NCI-H526 (cell line): ENCODE measurements at regions not wholly inside any gene's neighbourhood (a gene's known extent, or its start where the extent isn't known, plus 50 kb on each side); places are given as distances from the start of the nearest gene placed in this dataset.
A peak's percentile ranks its signal among the peaks of the same experiment; 100 is the strongest.

Source experiments
- DNase-seq, 2 experiments: peaks; one replicate each; lab custom pipeline; 2025; lab: John Stamatoyannopoulos, UW

DNA sequence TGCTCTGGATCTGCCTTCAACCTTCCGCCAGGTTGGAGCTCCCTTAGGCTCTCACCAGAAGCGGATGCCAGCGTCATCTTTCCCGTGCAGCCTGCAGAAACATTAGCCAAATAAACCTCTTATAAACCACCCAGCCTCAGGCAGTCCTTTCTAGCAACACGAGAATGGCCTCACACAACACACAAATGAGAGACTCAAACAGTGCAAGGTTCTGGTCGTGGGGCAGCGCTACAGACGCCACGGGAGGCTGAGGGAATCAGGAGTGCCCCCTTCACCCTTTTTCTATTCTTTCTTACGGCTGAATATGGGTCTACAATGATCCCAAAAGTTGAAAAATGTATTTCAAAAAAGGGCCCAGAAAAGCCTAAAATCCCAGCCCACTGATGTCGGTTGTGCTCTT, 96.4 kb downstream of the FOXL3 start:
- DNase-seq: no peak

DNA sequence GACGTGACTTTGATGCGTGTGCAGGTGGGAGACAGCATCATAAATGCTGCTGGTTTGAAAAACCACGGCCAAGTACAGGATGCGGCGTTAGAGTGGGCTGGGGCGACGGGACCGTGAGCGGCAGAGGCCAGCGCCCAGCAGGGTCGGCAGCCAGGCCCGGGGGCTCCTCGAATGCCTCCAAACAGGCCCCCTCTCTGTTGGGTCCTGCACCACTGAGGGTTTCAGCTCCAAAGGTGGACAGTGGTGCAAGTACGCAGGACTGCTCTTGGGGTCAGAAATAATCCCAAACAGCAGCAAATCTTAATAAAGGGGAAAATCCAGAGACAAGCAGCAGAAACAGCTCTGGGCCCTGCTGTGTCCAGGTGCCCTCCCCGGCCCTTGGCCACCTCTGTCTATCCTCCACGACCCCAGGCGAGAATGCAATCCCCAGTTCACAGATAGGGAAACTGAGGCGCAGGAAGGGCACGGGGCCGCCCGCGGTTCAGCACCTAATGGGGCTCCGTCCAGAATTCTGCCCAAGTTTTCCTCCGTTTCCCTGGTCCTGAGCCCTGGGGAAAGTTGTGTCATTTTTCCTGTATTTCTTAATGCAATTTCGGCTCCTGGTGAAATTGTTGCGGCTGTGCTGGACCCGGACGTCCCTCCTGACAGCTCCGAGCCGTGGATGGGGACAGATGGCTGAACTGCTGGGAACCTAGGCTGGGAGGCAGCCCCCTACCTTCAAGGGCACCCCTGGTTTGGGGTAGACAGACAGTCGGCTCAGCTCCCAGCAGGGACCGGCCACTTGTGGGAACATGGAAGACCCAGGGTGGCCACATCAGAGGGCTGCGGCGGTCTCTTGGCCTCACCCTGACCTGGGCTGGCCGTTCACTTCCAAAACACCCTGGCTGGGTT, 97.4 kb downstream of the FOXL3 start:
- no peak for DNase-seq

DNA sequence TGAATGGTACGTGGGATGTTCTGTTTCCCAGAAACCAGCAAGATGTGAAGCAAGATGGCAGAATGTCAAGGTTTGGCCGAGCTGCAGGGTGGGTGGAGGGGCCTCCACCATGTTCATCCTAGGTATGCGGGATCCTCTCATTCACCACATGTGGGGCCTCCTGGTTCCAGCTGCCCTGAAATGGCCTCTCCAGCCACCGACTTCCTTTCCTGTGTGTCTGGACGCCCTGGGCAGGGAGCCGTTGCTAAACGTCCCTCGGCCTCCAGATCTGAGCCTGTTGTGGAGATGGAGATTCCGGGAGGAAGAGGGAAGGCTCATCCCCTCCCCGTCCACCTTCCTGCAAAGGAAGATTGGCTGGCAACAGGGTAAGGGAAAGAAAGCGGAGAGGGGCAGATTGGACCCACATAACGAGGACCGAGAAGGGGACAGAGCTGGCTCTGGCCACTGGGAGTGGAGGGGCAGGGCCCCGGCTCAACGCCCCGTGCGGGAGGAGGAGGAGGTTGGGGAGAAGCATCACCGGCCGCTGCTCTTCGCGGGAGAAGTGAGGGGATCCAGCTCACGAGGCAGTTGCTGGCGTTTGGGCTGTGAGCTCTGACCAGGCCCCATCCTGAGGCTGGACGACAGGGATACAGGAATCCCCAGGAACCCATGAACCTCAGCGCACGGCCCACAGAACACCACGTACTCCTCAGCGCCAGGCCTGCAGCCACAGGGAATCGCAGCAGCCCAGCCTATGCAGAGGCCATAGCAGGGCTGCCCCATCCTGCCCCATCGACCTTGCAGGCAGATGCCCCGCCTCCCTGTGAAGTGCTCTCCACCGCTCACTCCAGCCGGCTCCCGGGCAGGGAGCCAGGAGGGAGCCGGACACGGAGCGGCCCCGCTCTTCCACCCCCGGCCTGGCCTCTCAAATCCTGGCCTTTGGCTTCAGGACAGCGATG, 98.3 kb downstream of the FOXL3 start:
- DNase-seq: no peak

DNA sequence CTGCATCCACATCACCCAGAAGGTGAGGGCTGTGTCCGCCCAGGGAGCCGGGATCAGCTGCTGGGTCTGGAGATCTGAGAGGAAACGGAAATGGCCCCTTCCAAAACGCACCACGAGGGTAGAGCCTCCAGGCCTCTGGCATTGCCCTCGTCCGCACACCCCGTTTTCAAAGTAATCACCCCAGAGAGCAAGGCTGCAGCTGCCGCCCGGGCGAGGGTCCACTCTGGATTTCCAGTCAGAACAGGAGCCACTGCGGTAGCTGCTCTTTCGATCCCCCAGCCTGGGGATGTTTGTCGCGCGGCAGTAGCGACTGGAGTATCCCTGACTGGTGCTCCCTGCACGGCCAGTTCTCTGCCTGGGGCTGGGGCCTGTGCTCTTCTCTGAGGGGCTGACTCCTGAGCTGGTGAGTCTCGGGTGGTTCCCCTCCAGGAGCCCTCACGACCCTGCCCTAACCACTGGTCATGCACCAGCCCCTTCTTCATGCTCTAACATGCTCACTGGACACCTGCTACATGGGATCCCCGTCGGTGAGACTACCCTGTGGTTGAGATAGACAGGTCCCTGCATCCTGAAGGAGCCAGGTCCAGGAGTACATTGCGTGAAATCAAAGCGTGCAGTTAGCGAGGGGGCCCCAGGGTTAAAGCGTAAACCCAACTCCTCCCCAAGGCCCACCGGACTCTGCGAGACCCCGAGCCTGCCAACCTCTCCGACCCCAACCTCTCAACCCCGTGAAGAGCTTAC, 99.2 kb downstream of the FOXL3 start:
- no peak for DNase-seq

DNA sequence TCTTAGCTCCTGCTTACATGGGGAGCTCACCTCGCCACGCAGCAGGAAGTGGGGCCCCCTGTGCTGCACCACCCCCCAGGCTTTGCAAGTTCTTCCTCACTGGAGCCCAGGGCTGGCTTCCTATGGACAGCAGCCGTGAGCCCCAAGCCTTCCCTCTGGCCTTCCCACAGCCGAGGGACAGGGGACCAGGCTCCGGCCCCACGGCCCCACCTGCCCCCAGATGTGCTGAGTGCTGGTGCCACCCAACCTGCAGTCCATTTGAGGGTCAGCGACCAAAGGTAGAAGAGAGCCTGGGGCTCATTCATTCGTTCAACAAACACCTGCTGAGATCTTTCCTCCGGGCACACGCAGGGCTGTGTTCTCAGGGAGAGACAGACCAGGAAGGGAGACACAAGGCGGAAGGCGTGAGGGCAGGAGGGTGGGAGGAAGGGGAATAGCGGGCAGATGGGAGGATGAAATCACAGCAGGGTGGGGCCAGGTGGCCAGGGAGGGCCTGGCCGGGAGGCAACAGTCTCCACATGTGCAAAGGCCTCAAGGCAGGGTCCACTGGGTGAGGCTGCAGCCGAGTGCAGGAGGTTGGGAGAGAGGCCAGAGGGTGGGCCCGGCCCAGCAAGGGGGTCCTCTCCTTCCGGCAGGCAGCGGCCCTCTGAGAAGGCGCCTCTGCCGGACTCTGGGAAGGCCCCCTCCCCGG, 100.1 kb downstream of the FOXL3 start:
- no peak for DNase-seq

DNA sequence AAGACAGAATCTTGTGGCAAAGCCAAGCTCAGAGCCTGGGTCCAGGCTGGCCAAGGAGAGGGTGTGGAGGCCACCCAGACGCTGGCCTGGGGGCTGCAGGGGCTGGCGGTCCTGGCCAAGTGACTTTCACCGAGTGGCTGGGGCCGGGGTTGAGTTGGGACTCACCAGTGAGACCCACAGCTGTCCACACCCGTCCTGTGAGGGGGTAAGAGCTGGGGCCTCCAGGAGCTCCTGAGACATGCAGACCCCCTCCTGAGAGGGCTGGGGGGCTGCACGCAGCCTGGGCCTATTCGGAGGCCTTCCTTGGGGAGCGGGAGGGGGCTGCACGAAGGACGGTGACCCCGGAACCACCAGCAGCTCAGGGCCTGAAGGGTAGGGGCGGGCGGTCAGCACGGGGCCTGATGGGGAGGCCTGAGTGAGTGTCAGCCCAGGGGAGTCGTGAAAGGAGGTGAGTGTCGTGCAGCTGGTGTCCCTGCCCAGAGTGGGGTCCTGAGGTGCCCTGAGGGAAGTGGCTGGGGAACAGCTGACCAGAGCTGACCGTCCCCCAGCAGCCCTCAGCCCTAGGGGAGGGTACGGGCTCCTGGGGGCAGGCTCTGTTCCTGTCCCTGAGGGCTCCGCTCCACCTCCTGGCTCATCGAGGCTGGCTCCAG, 100.9 kb downstream of the FOXL3 start:
- no peak for DNase-seq

DNA sequence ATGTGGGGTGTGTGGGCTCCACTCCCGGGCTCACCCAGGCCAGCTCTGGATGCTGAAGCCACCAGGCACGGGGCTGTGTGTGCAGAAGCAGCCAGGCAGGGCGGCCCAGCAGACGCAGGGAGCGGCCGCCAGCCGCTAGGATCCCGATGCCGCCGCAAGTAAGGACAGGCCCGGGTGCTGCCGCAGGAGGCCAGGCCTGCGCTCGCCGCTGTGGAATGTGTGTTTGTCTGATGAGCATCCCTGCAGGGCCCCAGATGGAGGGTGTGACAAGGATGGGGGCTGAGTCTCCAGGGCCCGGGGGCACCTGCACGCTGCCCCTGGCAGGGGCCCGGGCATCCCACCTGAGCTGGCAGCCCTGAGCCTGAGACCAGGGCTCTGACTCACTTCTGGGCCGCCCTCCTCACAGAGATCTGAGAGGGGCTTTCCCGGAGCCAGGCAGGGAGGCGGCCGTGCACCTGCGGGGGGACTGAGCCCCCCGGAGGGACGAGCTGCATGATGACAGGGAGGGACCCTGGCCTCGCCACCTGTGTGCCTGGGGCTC, 101.5 kb downstream of the FOXL3 start:
- peak in 1 of 2 experiments; percentile 49 for DNase-seq

DNA sequence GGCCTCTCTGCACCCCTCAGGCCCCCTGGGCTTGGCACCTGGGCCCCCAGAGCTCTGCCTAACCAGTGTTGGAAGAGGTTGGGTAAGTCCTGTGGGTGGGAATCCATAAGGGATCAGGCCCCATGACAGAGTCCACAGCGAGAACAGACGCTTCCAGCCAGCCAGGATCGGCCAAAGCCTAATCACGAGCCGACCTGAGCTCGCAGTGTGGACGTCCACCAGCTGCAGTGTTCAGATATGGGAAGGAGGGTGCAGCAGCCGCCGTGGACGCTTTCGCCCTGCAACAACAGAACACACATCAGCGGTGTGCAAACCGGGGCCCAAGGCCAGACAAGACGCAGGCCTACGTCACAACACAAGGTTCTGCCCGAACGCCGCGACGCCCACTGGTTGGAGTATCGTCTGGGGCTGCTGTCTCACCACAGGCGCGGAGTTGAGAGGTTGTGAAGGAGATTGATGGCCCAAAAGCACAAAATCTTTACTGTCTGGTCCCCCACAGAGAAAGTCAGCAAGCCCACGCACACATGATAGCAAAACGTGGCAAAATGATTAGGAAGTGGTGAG, 102.1 kb downstream of the FOXL3 start:
- DNase-seq: no peak

DNA sequence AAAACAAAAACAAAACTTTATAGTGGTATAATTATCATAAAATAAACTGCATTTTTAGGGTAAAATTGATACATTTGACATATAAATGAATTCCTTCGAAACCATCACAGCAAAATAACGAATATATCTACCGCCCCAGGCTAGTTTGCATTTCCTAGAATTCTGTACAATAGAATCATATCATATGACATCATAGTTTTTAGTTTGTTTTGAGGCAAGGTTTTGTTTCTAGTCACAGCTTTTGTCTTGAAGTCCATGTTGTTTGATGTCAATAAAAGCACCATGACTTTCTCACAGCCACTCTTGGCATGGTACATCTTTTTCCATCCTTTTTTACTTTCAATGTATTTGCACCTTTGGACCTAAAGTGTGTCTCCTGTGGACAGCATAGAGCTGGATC, 102.9 kb downstream of the FOXL3 start:
- DNase-seq: no peak

DNA sequence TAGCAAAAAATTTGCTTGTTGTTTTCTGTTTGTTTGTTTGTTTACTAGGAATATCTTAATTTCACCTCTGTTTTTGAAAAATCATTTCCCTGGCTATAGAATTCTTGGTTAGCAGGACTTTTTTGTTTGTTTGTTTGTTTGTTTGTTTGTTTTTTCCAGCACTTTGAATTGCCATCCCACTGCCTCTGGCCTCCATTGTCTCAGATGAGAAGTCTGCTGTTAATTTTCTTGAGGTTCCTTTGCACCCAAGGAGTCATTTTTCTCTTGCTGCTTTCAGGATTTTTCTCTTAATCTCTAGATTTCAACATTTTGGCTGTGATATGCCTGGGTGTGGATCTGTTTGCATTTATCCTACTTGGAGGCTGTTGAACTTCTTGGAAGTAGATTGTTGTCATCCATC, 105.7 kb downstream of the FOXL3 start:
- DNase-seq: no peak

DNA sequence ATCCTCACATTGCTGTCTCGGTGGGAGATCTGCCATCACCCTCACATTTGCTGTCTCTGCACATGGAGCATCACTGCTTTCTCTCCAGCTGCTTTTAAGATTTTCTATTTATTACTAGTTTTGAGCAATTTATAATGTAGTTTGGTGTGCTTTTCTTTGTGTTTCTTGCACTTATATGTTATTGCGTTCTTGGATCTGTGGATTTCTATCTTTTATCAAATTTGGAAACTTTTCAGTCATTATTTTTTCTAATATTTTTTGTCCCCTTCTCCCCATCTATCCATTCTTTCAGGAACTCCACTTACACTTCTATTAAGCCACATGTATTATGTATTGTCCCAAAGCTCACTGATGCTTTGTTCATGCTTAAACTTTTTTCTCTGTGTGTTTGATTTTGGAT, 108.9 kb downstream of the FOXL3 start:
- no peak for DNase-seq

DNA sequence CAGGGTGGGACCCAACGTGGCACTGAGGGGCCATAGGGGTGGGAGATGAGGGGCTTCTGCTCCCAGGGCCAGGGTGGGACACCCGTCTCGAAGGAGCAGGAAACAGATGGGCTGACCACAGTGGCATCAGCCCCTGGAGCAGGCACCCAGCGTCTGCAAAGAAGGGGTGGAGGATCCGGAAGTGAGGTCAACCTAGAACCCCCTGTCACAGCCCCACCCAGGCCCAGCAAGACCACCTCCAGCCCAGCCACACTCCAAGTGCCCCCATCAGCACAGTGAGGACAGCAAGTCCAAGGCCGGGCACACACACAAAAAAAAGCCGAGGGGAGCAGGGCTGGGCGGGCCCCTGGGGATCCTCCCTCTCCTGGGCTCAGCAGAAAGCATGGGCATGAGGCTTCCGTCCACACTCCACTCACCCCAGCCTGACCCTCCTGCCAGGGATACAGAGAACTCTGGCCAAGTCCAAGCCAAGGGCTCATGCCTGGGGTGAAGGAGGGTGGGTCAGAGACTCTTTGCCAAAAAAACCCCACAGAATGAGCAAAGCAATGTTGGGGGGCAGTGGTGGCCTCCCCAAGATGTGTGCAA, 111.0 kb downstream of the FOXL3 start:
- no peak for DNase-seq

DNA sequence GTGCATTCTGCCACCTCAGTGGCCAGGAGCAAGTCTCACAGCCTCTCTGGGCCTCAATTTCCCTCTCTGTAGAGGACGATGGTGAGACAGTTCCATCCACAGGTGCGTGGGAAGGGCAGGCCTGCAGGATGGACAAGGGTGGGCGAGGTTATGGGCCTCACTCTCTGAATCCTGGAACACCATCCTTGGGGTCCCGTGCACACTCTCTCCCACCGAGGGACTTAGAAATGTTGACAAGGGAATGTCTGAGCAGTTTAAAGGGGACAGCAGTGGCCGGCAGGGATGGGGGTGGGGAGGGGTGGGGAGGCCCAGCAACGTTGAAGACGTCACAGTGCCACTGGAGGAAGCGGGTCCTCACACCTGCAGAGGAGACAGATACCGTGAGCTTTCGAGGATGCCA, 111.5 kb downstream of the FOXL3 start:
- DNase-seq: no peak

DNA sequence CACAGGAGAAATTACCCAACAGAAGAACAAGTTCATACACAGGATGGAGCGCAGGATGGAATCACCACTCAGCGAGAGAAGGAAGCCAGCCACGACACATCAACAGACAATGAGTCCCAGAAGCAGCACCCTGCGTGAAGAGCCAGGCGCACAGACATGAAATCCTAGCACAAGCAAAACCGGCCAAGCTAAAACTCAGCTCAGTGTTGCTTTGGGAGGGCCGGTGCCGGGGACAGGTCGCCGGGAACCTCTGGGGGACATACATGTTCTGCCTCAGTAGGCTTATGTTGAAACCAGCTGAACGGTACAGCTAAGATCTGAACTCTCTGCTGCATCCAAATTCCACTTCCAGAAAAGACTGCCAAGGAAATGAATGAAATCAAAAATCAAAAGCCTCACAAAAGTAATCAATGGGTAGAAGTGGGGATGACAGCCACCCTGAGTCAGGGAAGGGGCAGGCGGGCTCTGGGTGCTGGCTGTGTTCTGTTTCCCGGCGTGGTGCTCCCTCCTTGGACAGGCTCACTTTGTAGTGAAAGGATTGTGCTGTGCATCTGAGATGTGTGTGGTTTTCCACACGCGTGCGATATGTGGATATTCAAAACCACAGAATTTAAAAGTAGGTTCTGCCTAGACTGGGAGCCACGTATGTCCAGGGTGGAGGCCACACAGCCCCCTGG, 114.7 kb downstream of the PDGFA start:
- no peak for DNase-seq

DNA sequence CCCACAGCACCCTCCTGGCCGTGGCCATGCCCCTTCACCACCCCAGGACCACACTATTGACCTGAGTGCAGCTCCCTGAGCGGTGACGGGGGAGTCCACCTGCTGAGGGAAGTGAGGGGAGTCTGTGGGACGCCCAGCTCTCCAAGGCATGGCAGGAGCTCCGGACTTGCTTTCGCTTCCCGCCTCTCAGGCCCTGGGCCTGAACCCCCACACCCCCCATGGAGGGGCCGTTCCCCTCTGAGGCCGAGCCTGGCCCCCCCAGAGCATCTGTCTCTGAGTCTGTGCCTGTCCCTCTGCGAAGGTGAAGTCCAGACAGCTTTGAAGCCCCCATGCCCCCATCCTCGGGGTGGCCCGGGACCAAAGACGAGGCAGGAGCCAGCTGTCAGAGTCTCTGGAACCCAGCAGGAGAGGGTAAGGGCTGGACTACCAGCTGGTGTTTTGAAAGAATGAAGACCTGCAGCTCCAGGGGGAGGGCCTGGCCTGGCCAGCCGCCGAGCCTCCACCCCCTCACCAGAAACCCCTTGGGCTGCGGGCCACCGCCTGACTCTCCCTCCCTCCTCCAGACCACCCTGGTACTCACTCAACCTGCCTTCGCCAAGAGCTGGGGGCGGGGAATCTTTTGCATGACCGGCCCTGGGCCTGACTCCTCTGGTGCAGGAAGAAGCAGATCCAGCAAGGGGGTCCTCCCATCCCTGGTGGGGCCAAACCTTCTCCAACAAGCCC, 114.0 kb downstream of the PDGFA start:
- DNase-seq: no peak

DNA sequence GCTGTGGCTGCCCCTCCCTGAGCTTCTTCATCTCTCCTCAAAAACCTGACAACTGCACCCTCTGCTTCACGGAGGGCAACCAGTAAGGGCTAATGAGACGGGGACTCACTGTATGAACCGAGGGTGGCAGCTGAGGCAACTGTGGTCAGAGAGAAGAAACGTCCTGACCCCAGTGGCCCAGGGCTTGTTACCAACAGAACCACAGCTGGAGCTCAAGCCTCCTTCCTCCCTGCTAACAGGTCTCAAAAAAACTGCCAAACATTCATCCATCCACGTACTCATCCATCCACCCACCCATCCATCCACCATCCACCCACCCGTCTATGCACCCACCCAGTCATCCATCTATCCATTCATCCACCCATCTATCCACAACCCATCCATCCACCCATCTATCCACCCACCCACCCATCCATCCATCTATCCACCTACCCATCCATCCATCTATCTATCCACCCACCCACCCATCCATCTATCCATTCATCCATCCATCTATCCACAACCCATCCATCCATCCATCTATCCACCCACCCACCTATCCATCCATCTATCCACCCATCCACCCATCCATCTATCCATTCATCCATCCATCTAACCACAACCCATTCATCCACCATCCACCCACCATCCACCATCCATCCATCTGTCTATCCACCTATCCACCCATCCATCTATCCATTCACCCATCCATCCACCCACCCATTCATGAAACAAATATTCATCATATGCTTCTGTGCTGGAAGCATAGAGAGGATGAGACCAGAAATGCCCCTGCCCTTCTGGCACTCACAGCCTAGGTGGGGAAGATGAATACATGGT, 111.7 kb downstream of the PDGFA start:
- DNase-seq: no peak

DNA sequence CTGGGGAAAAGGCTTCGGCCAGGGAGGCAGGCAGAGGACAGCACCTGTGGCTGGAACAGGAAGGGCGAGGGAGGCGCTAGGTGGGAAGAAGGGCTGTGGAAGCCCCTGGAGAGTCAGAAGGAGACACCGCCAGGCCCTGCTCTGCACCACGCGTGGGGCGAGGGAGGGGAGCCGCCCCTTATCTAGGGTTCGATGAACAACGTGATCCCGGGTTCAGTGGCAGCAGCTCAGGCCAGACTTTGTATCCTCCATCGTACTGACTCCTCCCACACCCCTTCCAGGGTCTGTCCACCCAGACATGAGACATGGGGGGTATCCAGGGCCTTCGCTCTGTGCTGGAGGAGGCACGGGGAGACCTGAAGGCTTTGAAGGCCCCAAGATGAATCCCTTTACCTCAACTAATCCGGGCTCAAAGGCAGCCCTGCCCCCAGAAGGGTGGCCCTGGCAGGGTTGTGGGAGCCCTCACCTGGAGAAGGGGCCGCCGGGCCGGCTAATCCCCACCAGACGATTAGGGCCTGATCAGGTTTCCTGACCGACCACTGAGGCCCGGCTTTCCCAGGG, 110.8 kb downstream of the PDGFA start:
- no peak for DNase-seq
